CD4-positive, alpha-beta T cell treated with Interleukin-4 for 1 hour (primary cell): ENCODE measurements at regions not wholly inside any gene's neighbourhood (a gene's known extent, or its start where the extent isn't known, plus 50 kb on each side); places are given as distances from the start of the nearest gene placed in this dataset.

Experiments
- DNase-seq, 2 donors: peaks; one replicate each; pipeline ENCODE4 v3.0.0-alpha.2; 2020 to 2022

DNA sequence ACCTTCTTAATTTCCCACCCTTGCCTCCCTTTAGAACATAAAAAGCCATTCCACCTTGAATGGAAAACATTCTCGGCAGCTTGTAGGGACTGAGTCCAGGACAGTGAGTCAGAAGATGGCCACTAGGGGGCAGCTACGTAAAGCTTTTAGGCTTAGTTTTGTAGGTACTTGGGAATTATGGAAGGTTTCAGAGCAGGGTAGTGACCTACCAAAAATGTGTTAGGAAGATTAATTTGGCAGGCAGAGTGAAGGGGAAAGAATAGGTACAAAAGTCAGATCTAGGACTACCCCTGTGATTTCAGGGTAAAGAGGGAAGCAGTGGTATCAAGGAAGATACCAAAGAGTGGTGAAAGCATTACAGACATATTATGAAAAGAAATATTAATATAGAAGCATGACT lies 198.4 kb downstream of the NDFIP2 start:
- DNase-seq = peak; percentile 8 to 13

DNA sequence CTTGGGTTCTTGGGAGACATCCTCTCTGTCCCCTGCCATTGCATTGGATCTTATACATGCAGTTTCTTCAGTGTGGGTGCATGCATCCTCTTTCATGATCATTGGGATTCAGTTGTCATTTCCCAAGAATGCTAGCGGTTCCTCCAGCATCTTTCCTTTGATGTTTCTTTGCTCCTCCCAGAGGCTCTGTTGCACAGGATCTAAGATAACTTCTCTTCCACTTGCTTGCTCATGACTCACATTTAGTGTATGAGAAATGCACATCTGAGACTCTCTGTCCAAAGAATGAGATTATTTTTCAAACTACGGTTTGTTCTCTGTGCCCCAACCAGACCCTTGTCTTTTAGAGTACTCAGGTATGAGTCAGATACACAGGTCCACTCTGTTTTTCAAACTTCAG lies 197.1 kb downstream of the NDFIP2 start:
- DNase-seq = no peak

DNA sequence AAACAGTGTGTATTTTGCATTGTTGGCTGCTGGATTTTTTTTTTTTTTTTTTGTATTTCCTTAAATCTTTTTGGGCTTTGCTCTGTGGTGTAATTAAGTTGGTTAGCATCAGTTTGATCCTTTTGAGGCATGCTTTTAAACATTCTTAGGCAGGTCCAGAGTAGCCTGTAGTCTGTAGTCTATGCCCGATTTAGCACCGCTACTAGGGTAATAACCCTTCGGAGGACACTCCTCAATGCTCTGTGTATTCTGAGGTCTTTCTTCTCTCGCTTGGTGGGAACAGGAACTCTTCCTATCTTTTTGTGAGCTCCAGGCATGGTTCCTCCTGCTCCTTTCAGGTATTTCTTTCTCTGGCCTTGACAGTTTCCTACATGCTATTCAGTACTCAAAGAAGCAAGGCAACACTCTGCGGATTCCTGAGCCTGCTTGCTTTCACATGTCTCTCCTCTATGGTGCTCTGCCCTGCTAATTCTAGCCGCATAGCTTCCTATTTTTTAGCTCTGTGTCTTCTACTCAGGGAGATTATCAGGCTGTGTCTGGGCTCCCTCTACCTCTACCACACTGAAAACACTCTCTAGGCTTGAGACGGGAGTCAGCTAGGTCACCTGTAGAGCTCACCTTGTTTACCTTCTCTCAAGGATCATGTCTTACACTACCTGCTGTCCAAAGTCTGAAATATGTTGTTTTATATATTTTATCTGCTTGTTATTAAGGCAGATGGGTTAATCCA lies 195.1 kb downstream of the NDFIP2 start:
- DNase-seq = no peak

DNA sequence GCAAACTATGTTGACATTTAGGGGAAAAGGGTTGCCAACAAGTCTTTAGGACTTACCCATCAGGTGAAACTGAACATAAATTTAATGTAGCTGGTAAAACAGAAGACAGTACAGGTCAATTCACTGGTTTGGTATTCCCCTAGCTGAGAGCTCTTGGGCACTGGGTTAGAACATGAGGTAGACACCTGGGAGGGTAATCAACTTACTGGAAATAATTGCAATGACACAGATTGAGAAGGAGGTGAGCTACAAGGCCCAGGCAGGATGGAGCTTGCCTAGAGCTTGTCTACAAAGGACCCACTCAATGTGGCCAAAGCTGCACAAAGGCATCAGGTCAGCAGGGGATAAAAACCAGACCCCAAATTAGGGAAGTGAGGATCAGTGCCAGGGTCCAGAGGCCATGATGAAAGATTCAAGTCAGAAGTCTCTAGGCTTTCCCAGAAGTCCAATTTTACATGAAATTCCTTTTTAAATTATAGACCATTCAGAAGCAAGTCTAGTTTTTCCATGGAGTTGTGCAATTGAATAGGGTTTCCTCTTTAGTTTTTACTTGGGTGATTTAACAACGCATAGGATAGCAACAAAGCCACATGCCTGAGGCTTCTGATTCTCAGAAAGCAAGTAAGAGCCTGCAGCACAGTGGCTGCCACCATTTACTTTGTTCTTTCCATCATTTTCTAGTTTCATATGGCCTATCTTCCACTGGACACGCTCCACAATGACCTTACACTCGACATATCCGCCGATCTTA lies 194.0 kb downstream of the NDFIP2 start:
- no peak for DNase-seq

DNA sequence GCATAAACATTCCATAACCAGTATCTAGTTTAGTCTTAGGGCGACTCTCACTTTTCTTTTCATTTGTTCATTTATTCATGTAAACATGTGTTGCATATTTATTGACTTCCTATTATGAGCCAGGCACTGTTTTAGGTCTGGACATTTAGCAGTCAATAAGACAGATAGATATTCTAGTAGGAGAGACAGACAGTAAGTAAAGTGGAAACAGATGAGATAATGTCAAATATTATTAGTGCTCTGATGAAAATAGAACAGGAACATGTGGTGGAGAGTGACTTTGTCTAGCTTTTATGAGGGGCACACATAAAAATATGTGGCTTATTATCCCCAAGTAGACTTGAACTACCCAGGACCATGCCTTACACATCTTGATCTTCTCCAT lies 193.0 kb downstream of the NDFIP2 start:
- DNase-seq = no peak

DNA sequence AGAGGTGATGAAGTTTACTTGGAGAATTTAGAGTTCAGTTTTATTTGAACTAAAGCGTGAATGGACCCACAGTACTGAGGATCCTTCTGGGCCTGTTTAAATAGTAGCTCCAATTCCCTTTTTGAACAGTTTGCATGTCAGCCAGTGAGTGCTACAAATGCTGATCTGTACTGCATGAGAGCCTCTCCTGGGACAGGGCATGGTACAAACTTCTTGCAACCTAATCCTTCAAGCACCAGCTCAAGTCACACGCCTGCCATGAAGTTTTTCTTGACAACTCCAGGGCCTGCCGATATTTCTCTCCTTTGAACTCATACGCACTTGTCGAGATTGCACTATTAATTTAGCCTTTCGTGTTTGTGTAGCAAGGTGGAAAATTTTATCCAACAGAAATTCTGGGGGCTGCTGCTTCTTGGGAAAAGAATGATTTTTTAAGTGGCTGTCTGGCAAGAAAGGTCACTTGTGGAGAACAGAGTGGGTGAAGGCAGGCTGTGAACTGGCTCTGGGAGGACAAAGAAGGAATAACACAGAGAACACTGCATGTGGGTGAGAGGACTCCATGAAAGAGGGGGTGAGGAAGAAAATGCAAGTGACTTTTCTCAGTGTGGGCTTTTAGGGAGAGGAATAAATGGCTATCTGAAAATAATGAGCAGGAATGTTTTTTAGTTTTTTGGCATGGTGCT lies 192.5 kb downstream of the NDFIP2 start:
- DNase-seq = no peak

DNA sequence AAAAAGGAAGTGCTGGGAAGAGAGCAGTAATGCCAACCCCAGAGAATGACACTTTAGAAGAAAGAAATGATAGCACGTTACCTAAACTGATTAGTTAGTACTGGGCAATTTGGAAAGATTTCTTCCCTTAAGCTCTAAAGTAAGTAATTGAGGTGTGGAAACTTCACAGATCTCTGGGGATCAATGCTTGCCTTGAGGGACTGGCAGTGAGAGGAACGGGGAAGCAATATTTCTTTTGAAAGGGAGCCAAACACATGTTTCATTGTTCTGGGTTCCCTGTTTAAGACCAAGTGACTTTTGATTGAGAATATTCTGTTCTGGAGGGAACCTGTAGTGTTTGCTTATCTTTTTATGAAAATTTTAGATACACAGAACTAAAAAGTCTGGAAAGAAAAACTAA lies 190.5 kb downstream of the NDFIP2 start:
- no peak for DNase-seq

DNA sequence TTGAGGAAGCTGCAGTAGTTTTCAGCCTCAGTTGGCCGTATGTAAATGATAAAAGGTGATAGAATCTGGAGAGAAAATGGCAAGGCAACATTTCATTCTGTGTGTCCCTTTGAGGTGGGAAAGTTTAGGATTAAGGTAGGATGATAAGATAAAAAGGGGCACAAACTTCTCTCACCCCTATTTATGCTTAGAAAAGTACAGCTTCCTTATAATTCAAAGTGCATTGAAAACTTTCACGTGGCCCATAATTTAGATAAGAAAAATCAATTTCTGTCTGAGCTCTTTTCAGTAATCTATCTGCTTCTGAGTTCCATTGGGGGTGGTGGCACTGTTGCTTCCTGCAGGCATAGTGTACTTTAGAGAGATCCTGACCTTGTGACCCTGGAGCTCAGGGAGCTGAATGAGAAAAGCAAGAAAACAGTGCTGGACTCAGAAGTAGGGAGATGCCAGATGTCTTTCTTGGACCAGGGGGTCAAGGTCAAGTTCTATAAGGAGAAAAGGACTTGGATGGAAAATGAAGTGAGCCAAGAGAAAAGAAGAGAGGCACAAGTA lies 187.3 kb downstream of the NDFIP2 start:
- DNase-seq = no peak

DNA sequence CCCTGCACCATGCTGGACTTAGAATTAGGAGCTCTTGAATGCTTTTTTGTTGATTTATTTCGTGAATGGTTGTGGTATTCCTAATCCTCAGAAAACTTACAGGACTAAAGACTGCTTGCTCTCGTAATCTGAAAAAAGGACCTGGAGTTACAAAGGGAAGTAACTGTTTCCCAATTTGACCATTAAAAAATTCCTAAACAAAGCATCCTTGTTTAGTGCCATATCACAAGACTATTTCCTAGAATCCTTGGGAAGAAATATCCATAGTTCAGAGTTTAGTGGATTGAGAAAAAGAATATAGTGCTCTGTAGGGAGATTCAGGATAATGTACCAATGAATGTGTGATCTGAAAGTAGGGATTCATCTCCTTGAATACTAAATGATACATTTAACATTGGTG lies 186.8 kb downstream of the NDFIP2 start:
- no peak for DNase-seq

DNA sequence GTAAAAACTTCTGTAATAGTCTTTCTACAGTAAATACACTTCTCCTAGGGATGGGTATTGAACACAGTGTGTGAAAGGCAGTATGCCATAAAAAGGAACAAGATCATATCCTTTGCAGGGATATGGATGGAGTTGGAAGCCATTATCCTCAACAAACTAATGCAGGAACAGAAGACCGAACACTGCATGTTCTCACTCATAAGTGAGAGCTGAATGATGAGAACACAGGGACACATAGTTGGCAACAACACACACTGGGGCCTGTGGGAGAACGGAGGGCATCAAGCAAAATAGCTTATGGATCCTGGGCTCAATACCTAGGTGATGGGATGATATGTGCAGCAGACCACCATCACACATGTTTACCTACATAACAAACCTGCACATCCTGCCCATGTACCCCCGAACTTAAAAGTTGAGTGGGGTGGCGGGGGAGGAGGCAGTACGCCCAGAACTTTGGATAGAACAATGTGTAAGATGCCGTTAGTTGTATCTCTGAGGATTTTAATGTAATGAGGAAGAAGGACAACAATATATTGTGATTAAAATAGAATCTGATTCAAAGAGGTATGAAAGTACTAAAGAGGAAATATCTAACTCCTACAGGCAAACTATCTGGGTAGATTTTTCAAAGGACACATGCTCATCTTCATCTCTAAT lies 183.2 kb downstream of the NDFIP2 start:
- no peak for DNase-seq

DNA sequence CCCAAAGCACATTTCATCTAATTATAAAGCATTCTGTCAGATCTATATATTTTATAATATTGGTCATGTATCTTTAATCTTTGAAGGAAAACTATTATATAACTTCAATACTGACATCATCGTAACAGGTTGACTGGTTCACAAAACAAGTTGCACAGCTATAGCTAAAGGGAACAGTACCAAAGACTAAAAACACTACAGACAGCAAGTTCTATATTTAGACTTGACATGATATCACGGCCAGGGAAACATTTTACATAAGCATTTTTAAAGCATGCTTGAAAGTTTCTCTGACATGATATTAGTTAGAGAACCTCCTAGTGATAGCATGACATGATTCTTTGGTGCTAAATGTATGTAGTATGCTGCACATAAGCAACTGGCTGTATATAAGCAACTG lies 182.5 kb downstream of the NDFIP2 start:
- DNase-seq = no peak

DNA sequence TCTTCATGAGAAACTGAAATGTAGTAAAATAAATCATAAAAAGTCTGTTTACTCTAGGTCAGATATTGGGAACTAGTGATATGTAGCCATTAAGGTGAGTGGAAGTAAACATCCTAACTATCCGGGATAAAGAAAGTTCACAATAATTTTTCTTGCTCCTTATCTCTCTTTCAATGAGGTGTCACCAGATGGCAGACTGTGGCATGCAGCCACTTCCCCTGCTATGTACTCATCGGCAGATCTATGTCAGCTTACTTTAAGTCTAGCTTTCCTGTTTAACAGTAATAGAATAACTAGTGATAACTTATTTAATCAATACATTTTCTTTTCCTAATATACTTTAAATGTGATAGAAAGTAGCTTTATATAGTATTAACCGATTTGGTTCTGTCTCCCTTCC lies 181.9 kb downstream of the NDFIP2 start:
- DNase-seq = no peak

DNA sequence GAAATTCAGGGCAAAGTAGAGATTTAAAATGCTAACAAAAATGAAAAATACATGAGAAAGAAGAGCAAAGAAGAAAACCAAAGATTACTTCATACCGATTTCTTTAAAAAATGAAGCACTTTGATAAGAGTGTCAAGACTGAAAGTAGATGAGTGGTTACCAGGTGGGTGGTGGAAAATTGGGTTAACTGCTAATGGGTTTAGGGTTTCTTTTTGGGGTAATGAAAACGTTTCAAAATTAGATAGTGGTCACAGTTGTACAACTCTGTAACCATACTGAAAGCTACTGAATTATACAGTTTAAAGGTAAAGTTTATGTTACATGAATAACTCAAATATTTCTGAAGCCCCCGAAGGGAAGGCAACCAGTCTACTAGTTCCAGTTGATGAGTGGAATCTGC lies 179.4 kb downstream of the NDFIP2 start:
- no peak for DNase-seq

DNA sequence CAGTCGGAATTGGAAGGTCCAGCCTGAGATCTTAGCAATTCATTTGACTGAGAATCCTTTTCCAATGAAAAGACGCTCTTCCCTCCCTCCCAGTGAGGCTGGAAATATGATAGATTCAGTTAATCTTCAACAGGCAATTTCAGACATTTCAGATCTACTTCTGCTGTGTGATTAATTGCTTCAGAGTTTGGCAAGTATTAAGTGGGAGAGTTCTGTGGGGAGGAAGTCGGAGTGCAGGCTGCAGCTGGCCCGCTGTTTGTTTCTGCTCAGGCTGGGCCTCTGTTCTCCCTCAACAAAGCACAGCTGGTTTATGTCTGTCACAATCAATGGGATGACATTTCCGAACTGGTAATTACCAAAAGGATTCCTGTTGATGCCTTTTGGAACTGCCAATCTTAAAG lies 178.2 kb downstream of the NDFIP2 start:
- no peak for DNase-seq

DNA sequence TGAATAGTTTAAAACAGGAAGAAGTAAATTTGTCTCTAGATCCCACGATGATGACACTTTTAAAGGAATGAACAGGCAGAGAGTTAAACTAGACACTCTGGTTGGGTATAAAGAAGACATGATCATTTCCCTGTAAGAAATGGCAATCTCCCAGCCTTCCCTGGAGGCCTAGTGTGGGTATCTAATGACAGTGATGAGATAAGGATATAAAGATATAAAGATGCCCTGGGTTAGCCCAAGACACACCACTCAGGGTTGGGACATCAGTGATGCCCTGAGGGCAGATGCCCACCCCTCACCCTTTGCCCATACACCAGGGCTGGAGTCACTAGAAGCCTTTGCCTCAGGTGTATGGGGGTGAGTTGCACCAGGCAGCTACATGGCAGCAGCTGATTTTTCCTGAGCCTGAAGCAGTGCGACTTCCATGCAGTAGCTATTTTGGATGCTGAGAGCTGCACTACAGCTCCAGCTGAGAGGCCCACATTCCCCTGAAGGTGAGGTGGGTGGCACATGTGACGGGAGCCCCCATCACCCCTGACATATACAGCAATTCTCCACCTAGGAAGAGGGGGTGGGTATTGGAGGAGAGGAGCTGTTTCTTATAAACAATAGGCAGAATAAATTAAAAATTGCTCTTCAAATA lies 177.5 kb downstream of the NDFIP2 start:
- DNase-seq = no peak

DNA sequence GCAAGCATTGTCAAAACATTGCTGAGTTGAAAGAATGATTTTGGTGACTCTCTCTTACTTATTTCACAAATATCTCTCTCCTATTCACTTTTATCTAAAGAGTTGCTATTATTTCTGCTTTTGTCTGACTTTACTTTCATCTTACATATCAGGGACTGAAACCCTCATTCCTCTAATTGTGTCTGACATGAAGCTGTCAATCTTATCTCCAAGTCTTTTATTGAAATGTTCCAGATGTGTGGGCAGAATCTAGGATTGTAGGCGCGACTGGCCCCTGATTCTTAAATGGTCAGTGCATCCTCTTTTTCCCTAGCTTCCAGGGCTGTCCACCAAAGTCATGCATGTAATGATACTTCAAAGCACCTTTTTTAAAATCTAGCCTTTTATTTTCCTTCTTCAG lies 174.6 kb downstream of the NDFIP2 start:
- no peak for DNase-seq

DNA sequence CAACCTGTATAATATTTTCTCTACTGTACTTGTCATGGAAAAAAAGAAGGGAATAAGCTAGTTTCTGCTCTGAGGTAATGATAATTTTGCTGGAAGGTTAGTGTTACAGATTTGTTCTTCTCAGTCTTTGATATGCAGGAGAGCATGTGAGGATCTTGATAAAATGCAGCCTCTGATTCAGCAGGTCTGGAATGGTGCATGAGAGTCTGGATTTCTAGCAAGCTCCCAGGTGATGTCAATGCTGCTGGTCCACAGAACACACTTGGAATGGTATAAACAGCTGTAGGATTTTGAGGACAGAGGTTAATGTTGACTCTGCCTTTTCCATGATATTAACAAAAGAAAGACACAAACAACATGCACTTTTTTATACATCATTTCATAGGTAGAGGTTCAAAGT lies 173.6 kb downstream of the NDFIP2 start:
- DNase-seq = no peak

DNA sequence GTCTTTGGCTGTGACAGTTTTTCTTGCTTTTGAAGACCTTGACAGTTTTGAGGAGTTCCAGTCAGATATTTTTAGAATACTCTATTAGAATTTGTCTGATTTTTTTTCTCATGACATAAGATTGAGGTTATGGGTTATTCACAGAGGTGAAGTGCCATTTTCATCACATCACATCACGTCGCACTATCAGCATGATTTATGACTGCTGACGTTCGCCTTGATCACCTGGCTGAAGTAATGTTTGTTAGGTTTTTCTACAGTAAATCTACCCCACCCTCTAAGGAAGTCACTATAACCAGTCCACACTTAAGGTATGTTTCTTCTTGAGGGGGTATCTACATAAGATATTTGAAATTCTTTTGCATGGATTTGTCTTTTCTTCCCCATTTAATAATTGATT lies 169.7 kb downstream of the NDFIP2 start:
- DNase-seq = no peak

DNA sequence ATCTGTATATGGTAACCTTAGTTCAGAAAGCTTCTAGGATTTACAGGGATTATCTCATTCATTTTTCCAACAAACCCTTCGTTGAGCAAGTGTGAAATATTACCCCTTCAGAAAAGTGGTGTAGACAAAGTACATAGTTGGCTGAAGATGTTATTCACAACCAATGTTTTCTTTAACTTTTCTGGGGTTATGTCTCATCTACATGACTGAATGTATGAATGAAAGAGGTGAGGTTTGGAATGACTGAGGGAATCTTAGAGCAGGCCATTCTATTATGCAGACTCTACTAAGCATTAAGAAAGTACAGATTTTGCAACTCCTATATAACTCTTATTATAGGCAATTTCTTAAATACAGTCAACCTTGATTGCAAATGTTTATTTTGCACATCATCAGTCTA lies 167.2 kb downstream of the NDFIP2 start:
- DNase-seq = no peak

DNA sequence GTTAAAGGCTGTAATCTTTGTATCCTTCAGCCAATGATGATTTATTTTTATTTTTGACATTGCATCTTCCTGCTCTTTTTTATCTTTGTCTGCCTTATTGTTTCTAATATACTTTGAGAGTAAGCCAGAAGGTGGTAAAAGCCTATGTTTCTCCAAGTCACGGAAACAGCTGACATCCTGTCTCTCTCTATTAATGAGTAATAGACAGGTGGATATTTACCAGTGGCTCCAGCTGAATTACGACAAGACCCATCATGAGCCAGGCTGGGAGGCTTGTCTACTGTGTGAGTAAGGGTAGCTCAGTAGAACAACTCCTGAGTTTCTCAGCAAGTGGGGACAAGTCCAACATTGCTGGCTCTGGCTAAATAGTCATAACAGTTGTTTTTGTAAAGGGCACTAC lies 166.6 kb downstream of the NDFIP2 start:
- no peak for DNase-seq

DNA sequence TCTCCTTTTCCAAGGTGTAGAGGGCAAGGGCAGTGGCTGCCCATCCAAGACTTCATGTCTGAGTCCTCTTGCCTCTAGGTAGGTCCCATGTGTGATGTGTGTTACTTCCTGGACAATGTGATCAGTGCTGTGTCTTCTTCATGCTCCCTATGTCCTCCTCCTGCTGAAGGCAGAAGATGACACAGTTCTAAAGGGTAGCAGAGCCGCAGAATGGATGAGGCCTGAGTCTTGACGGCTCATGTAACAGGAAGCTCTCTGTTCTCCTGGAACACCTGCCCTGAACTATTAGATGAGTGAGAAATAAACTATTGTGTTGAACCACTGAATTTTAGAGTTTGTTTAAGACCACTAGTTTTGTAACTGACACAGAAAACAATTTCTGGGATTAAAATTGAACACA lies 165.9 kb downstream of the NDFIP2 start:
- no peak for DNase-seq

DNA sequence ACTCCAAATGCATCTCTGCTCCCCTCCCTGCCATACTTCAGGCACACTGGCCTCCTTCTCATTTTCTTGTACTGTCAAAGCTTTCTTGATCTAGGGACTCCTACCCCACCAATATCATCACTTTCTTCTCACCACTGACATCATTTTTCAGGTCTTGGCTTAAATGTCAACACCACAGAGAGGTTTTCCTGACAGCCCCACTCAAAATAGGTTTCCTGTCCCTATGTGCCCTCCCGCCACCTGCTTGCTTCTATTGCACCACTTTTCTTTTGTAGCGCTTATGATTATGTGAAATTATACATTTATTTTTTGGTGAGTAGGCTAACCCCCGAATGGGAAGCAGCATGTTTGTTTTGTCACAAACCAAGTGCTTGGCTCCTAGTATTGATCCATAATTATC lies 164.6 kb downstream of the NDFIP2 start:
- no peak for DNase-seq

DNA sequence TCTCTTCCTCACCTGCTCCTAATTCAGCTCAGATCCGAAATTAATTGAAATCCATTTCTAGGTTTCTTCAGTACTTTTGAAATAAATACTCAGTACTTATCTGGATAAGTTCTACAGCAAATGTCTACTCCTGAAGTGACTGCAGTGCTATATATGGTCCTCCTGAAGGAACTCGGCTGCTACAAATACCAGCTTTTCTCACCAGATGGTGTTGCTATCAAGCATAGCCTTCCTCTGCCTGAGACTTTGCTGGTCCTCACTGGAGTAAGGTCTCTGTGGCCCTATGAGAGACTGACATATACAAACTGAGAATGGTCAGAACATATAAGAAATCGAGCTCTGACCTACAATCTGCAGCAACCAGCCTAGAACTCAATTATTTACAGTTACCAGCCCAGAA lies 161.6 kb downstream of the NDFIP2 start:
- DNase-seq = no peak
